Caco-2 (cell line): ENCODE measurements at regions not wholly inside any gene's neighbourhood (a gene's known extent, or its start where the extent isn't known, plus 50 kb on each side); places are given as distances from the start of the nearest gene placed in this dataset.

Experiments used
- BruUV-seq: library from RNA; stranded (reverse); fragments of 400-500 nt; replicated peaks from 2 replicates; lab custom pipeline; 2021; lab: Mats Ljungman, UMichigan
- CTCF ChIA-PET: fragments of 300-600 bp; sonication (Branson Sonifier 250); formaldehyde crosslinking; loops from one replicate; lab custom pipeline; 2022; ENCODE audit warnings: antibody characterized with exemption; lab: Charles Lee
- POLR2A ChIA-PET: fragments of 300-600 bp; sonication (Branson Sonifier 250); formaldehyde crosslinking; loops from one replicate; lab custom pipeline; 2022; ENCODE audit warnings: antibody characterized with exemption; lab: Charles Lee
- DNase-seq, 2 experiments: peaks; one replicate each; pipeline versions ENCODE4 v3.0.0 to v3.0.0-alpha.2; 2020 to 2022
- H3K27me3 ChIP-seq: replicated peaks from 2 replicates; pipeline ENCODE4 v1.6.0; 2011; ENCODE audit warnings: low read length; ENCODE audit not compliant: control insufficient read depth, insufficient read depth
- H3K36me3 ChIP-seq: 2 replicates; pipeline ENCODE4 v1.5.1; 2011; ENCODE audit warnings: low read length; ENCODE audit not compliant: control insufficient read depth, insufficient read depth
- H3K4me1 ChIP-seq: fragments of 250-450 bp; sonication (Bioruptor Pico); 2 replicates; pipeline ENCODE4 v1.5.1; 2020; ENCODE audit warnings: mild to moderate bottlenecking
- H3K4me3 ChIP-seq: 2 replicates; pipeline ENCODE4 v1.5.1; 2011; ENCODE audit warnings: low read depth, mild to moderate bottlenecking, control low read depth, low read length
- H3K9me3 ChIP-seq: fragments of 250-450 bp; sonication (Bioruptor Pico); 2 replicates; pipeline ENCODE4 v1.5.1; 2020; ENCODE audit warnings: mild to moderate bottlenecking, moderate library complexity
- H3K27ac Mint-ChIP-seq: one replicate; pipeline ENCODE4 v1.8.0; 2022; ENCODE audit warnings: mixed read lengths; ENCODE audit not compliant: unreplicated experiment
- H3K27me3 Mint-ChIP-seq: one replicate; pipeline ENCODE4 v1.8.0; 2022; ENCODE audit warnings: mixed read lengths; ENCODE audit not compliant: insufficient read depth, unreplicated experiment
- H3K36me3 Mint-ChIP-seq: one replicate; pipeline ENCODE4 v1.8.0; 2022; ENCODE audit warnings: mild to moderate bottlenecking, mixed read lengths; ENCODE audit not compliant: insufficient read depth, unreplicated experiment
- H3K4me1 Mint-ChIP-seq: one replicate; pipeline ENCODE4 v1.8.0; 2022; ENCODE audit warnings: low read depth, mixed read lengths; ENCODE audit not compliant: unreplicated experiment
- H3K4me3 Mint-ChIP-seq: one replicate; pipeline ENCODE4 v1.8.0; 2022; ENCODE audit warnings: mild to moderate bottlenecking, moderate library complexity, mixed read lengths; ENCODE audit not compliant: unreplicated experiment
- H3K9me3 Mint-ChIP-seq: one replicate; pipeline ENCODE4 v1.8.0; 2022; ENCODE audit warnings: mixed read lengths; ENCODE audit not compliant: unreplicated experiment
- CTCF ChIP-seq, 2 experiments: fragments of 200-600 bp in 1 of 2; IDR thresholded peaks; 1 replicate in 1 of 2; 2 replicates in 1 of 2; pipeline versions ENCODE4 v1.5.1 to v1.8.0; 2011 to 2022; ENCODE audit warnings: antibody characterized with exemption in 1 of 2, control low read depth in 1 of 2, inconsistent platforms in 1 of 2, low read depth in 1 of 2, low read length in 1 of 2, mild to moderate bottlenecking in 1 of 2, moderate library complexity in 1 of 2; ENCODE audit not compliant: insufficient read depth in 1 of 2, severe bottlenecking in 1 of 2, unreplicated experiment in 1 of 2
- intact Hi-C: fragments of 100-400 bp; cut with micrococcal nuclease; formaldehyde crosslinking; loops from one replicate; pipeline ENCODE4 v1.10.0; 2022; ENCODE audit not compliant: unreplicated experiment

- Histone ChIP-seq H3K9me3 (no peaks in the 10 kb centered on the region), H3K36me3 (no peaks in the 10 kb centered on the region), H3K4me1 (no peaks in the 10 kb centered on the region), H3K4me3 (no peak overlapping the region), H3K27me3 (no peaks in the 10 kb centered on the region)
- peaks cover 2% of the 10 kb centered on the region for H3K27me3 Mint-ChIP-seq
- CTCF ChIA-PET: no interaction called here
- DNase-seq: no peak
- H3K4me1 Mint-ChIP-seq: no peaks in the 10 kb centered on the region
- intact Hi-C loops: no loop called here
- no peak overlapping the region for H3K27ac Mint-ChIP-seq
- no peak overlapping the region for H3K4me3 Mint-ChIP-seq
- no peak for TF ChIP-seq CTCF (IDR thresholded peaks at IDR 0.05; ENCODE audit: insufficient read depth in 1 of 2, low read depth in 1 of 2, low read length in 1 of 2, severe bottlenecking in 1 of 2, unreplicated experiment in 1 of 2)
- no peaks in the 10 kb centered on the region for H3K36me3 Mint-ChIP-seq
- no TSS peak for BruUV-seq
- POLR2A ChIA-PET: no interaction called here
- no peaks in the 10 kb centered on the region for H3K9me3 Mint-ChIP-seq
Observed at GRCh38 chr2:52916981-52917380, 850.6 kb upstream of the CHAC2 start.

- H3K9me3 ChIP-seq: peaks cover 2% of the 10 kb centered on the region
- peaks cover 3% of the 10 kb centered on the region for H3K27me3 Mint-ChIP-seq
- H3K27me3 ChIP-seq: no peaks in the 10 kb centered on the region
Observed at GRCh38 chr2:52904355-52904891, 863.2 kb upstream of the CHAC2 start.

GRCh38 chr2:52897511-52898044 is 870.0 kb upstream of the CHAC2 start:
- Histone ChIP-seq H3K4me3 (no peak overlapping the region), H3K4me1 (no peaks in the 10 kb centered on the region), H3K36me3 (no peaks in the 10 kb centered on the region), H3K9me3 (peaks cover 5% of the 10 kb centered on the region), H3K27me3 (no peaks in the 10 kb centered on the region)
- H3K4me1 Mint-ChIP-seq: no peaks in the 10 kb centered on the region
- H3K27me3 Mint-ChIP-seq: no peaks in the 10 kb centered on the region
- TF ChIP-seq CTCF (IDR thresholded peaks at IDR 0.05; ENCODE audit: insufficient read depth in 1 of 2, low read depth in 1 of 2, low read length in 1 of 2, severe bottlenecking in 1 of 2, unreplicated experiment in 1 of 2): no peak
- BruUV-seq: no TSS peak
- ChIA-PET CTCF (no interaction called here), POLR2A (no interaction called here)
- H3K9me3 Mint-ChIP-seq: peaks cover 27% of the 10 kb centered on the region
- H3K4me3 Mint-ChIP-seq: no peak overlapping the region
- no peaks in the 10 kb centered on the region for H3K36me3 Mint-ChIP-seq
- no peak overlapping the region for H3K27ac Mint-ChIP-seq
- intact Hi-C loops: no loop called here
- no peak for DNase-seq

More at GRCh38 chr2:52904355-52904891, 863.2 kb upstream of the CHAC2 start:
- DNase-seq: no peak
- BruUV-seq: no TSS peak
- Mint-ChIP-seq H3K4me1 (no peaks in the 10 kb centered on the region), H3K27ac (no peak overlapping the region), H3K36me3 (no peaks in the 10 kb centered on the region), H3K9me3 (peaks cover 10% of the 10 kb centered on the region), H3K4me3 (no peak overlapping the region)
- intact Hi-C loops: no loop called here
- no peaks in the 10 kb centered on the region for H3K4me1 ChIP-seq
- no peaks in the 10 kb centered on the region for H3K36me3 ChIP-seq
- H3K4me3 ChIP-seq: no peak overlapping the region
- ChIA-PET POLR2A (no interaction called here), CTCF (no interaction called here)
- TF ChIP-seq CTCF (IDR thresholded peaks at IDR 0.05; ENCODE audit: insufficient read depth in 1 of 2, low read depth in 1 of 2, low read length in 1 of 2, severe bottlenecking in 1 of 2, unreplicated experiment in 1 of 2): no peak
